HepG2 (cell line): ENCODE measurements at regions not wholly inside any gene's neighbourhood (a gene's known extent, or its start where the extent isn't known, plus 50 kb on each side); places are given as distances from the start of the nearest gene placed in this dataset.

Experiments
- ATAC-seq: fragments of 200-7000 bp; cut with Tn5 transposase; 3 replicates; pipeline ENCODE4 v1.9.1; 2020; ENCODE audit warnings: mild to moderate bottlenecking, moderate library complexity
- BruUV-seq: library from RNA; stranded (reverse); fragments of 400-500 nt; replicated peaks from 2 replicates; lab custom pipeline; 2021; lab: Mats Ljungman, UMichigan
- CTCF ChIA-PET: fragments of 300-600 bp; formaldehyde crosslinking; extraction: SDS; loops from one replicate; lab custom pipeline; 2021; ENCODE audit warnings: low total read pairs, inconsistent platforms, low intra/inter-chr PET ratio; lab: Yijun Ruan, JAX
- POLR2A ChIA-PET: fragments of 350-600 bp; sonication (Branson Sonifier 250); formaldehyde crosslinking; loops from one replicate; lab custom pipeline; 2020; ENCODE audit warnings: antibody characterized with exemption, inconsistent platforms; lab: Yijun Ruan, JAX
- DNase-seq: peaks from one replicate; pipeline ENCODE4 v3.0.0-alpha.2; 2015; ENCODE audit warnings: low spot score
- FAIRE-seq: peaks from 3 replicates; lab custom pipeline; 2011; peaks lifted over from hg19 to GRCh38; lab: Jason Lieb, UNC
- H2AFZ ChIP-seq: one replicate; pipeline ENCODE4 v1.6.1; 2011; ENCODE audit warnings: low read length, inconsistent platforms
- H3K27ac ChIP-seq: fragments of 300-600 bp; 3 replicates; pipeline ENCODE4 v1.8.0; 2011; ENCODE audit warnings: mixed run types, mild to moderate bottlenecking, mixed read lengths, low read length, inconsistent platforms; ENCODE audit not compliant: insufficient read depth; ENCODE audit errors: extremely low read length
- H3K27me3 ChIP-seq, 2 experiments: fragments of 200-600 bp in 1 of 2; 2 replicates in 1 of 2; 3 replicates in 1 of 2; pipeline versions ENCODE4 v1.6.0 to v1.8.0; 2011; ENCODE audit warnings: low read length in 2 of 2, mild to moderate bottlenecking in 2 of 2, moderate library complexity in 2 of 2, inconsistent platforms in 1 of 2; ENCODE audit not compliant: insufficient read depth in 2 of 2, control insufficient read depth in 1 of 2
- H3K36me3 ChIP-seq, 2 experiments: fragments of 200-600 bp in 1 of 2; replicated peaks in 1 of 2; 2 replicates in 1 of 2; 3 replicates in 1 of 2; pipeline versions ENCODE4 v1.5.1 to v1.8.0; 2011; ENCODE audit warnings: low read length in 2 of 2, inconsistent platforms in 1 of 2; ENCODE audit not compliant: insufficient read depth in 2 of 2, control insufficient read depth in 1 of 2
- H3K4me1 ChIP-seq: 2 replicates; pipeline ENCODE4 v1.5.1; 2012; ENCODE audit warnings: low read length, inconsistent platforms; ENCODE audit not compliant: insufficient read depth
- H3K4me2 ChIP-seq: 2 replicates; pipeline ENCODE4 v1.6.0; 2011; ENCODE audit warnings: low read depth, low read length, inconsistent platforms
- H3K4me3 ChIP-seq, 3 experiments: fragments of 200-600 bp in 1 of 3; sonication (generic), shearing (Covaris generic) in 1 of 3; replicated peaks in 1 of 3; 2 replicates each; pipeline ENCODE4 v1.5.1; 2011 to 2016; ENCODE audit warnings: low read length in 3 of 3, inconsistent platforms in 2 of 3, low read depth in 2 of 3, mild to moderate bottlenecking in 2 of 3, control low read depth in 1 of 3, mixed read lengths in 1 of 3; ENCODE audit not compliant: insufficient read depth in 1 of 3
- H3K79me2 ChIP-seq: one replicate; pipeline ENCODE4 v1.6.1; 2011; ENCODE audit warnings: low read length, inconsistent platforms; ENCODE audit not compliant: insufficient read depth
- H3K9ac ChIP-seq: 2 replicates; pipeline ENCODE4 v1.6.0; 2011; ENCODE audit warnings: mild to moderate bottlenecking, low read depth, low read length, inconsistent platforms; ENCODE audit not compliant: insufficient read depth
- H3K9me3 ChIP-seq: 2 replicates; pipeline ENCODE4 v1.5.1; 2012; ENCODE audit warnings: mild to moderate bottlenecking, low read length
- H4K20me1 ChIP-seq: 2 replicates; pipeline ENCODE4 v1.6.0; 2011; ENCODE audit warnings: inconsistent platforms, mild to moderate bottlenecking, low read length, moderate library complexity; ENCODE audit not compliant: insufficient read depth
- CREB1 ChIP-seq, 2 experiments: fragments of 450-650 bp in 1 of 2; IDR thresholded peaks; 2 replicates each; pipeline ENCODE4 v1.6.1; 2016 to 2017; ENCODE audit warnings: control low read depth in 1 of 2, mild to moderate bottlenecking in 1 of 2, missing compliant biosample characterization in 1 of 2, missing genetic modification characterization in 1 of 2
- ELF1 ChIP-seq: sonication (generic); formaldehyde crosslinking; IDR thresholded peaks from 2 replicates; pipeline ENCODE4 v1.4.0; 2020; ENCODE audit warnings: missing genetic modification reagents
- ETS1 ChIP-seq: sonication (generic); formaldehyde crosslinking; IDR thresholded peaks from 2 replicates; pipeline ENCODE4 v1.4.0; 2020; ENCODE audit warnings: missing genetic modification reagents
- HCFC1 ChIP-seq: fragments of 150-350 bp; IDR thresholded peaks from 2 replicates; pipeline ENCODE4 v1.6.1; 2014; ENCODE audit warnings: low read depth, low read length
- MAX ChIP-seq: IDR thresholded peaks from 2 replicates; pipeline ENCODE4 v1.6.1; 2012; ENCODE audit warnings: inconsistent platforms
- NFYB ChIP-seq: sonication (generic); formaldehyde crosslinking; IDR thresholded peaks from 2 replicates; pipeline ENCODE4 v1.4.0; 2020; ENCODE audit warnings: missing genetic modification reagents
- PRDM4 ChIP-seq: sonication (generic); formaldehyde crosslinking; IDR thresholded peaks from 2 replicates; pipeline ENCODE4 v1.9.0; 2021; ENCODE audit warnings: missing genetic modification reagents, borderline replicate concordance
- SNAPC4 ChIP-seq: sonication (generic); formaldehyde crosslinking; IDR thresholded peaks from 2 replicates; pipeline ENCODE4 v1.4.0; 2020; ENCODE audit warnings: mild to moderate bottlenecking, missing genetic modification reagents
- TGIF2 ChIP-seq: IDR thresholded peaks from 2 replicates; pipeline ENCODE4 v1.6.1; 2016; ENCODE audit warnings: control low read depth, missing compliant biosample characterization
- TRIM24 ChIP-seq: sonication (generic); formaldehyde crosslinking; IDR thresholded peaks from 2 replicates; pipeline ENCODE4 v1.8.0; 2022; ENCODE audit warnings: mild to moderate bottlenecking, missing genetic modification reagents
- ZBTB46 ChIP-seq: sonication (generic); formaldehyde crosslinking; IDR thresholded peaks from 2 replicates; pipeline ENCODE4 v1.4.0; 2020; ENCODE audit warnings: mild to moderate bottlenecking, missing genetic modification reagents, borderline replicate concordance
- ZNF20 ChIP-seq: sonication (generic); formaldehyde crosslinking; IDR thresholded peaks from 2 replicates; pipeline ENCODE4 v1.4.0; 2020; ENCODE audit warnings: mild to moderate bottlenecking, moderate library complexity, missing genetic modification reagents
- ZNF350 ChIP-seq: sonication (generic); formaldehyde crosslinking; IDR thresholded peaks from 2 replicates; pipeline ENCODE4 v1.4.0; 2020; ENCODE audit warnings: mild to moderate bottlenecking, low read depth, missing genetic modification reagents, borderline replicate concordance
- ZNF580 ChIP-seq: IDR thresholded peaks from 2 replicates; pipeline ENCODE4 v1.6.1; 2016; ENCODE audit warnings: low read depth, borderline replicate concordance
- WGBS: methylation state at CpG from one replicate; pipeline ENCODE4 v1.1.6; 2017; ENCODE audit warnings: low lambda C conversion rate; 5-methylcytosine and 5-hydroxymethylcytosine counted together
- in situ Hi-C: cut with HindIII; loops from 2 replicates; pipeline ENCODE4 v1.10.0; 2017; ENCODE audit warnings: low pct_unique_long_range_greater_than_20kb; ENCODE audit not compliant: extremely low pct_ligation_motif_present
- intact Hi-C: fragments of 100-400 bp; cut with micrococcal nuclease; formaldehyde crosslinking; loops from one replicate; pipeline ENCODE4 v1.10.0; 2022; ENCODE audit not compliant: unreplicated experiment

- POLR2A ChIA-PET = no interaction called here
- TF ChIP-seq ZNF20 (CRISPR knock-in tag) = no peak
- TF ChIP-seq ZBTB46 (CRISPR knock-in tag) = no peak
- no peak for TF ChIP-seq HCFC1
- no peak for TF ChIP-seq ELF1 (CRISPR knock-in tag)
- TF ChIP-seq PRDM4 = no peak
- TF ChIP-seq ZNF350 (CRISPR knock-in tag) = no peak
- no peak for TF ChIP-seq TRIM24 (CRISPR knock-in tag)
- no peak for TF ChIP-seq CREB1 (IDR thresholded peaks at IDR 0.05)
- TF ChIP-seq CREB1 (CRISPR knock-in tag; IDR thresholded peaks at IDR 0.05) = no peak
- no peak for TF ChIP-seq SNAPC4 (CRISPR knock-in tag)
- TF ChIP-seq ZNF580 (CRISPR knock-in tag) = no peak
- TF ChIP-seq NFYB (CRISPR knock-in tag) = no peak
- TF ChIP-seq TGIF2 (CRISPR knock-in tag) = no peak
- TF ChIP-seq MAX = no peak
- no peak for TF ChIP-seq ETS1 (CRISPR knock-in tag)
Measured at GRCh38 chr5:51091816-51092215, 291.4 kb upstream of the ISL1 start.

More at GRCh38 chr5:51091816-51092215, 291.4 kb upstream of the ISL1 start:
- DNase-seq (no peak), ATAC-seq (no peak), FAIRE-seq (no peak)
- H3K9me3 ChIP-seq = no peaks in the 10 kb centered on the region
- H3K36me3 ChIP-seq = no peaks in the 10 kb centered on the region
- BruUV-seq = no TSS peak
- no peak overlapping the region for H2AFZ ChIP-seq
- no peaks in the 10 kb centered on the region for H4K20me1 ChIP-seq
- 2% methylated on average over 2 of the region's 2 CpGs for WGBS
- no peaks in the 10 kb centered on the region for H3K4me1 ChIP-seq
- H3K4me3 ChIP-seq = no peak overlapping the region
- CTCF ChIA-PET = no interaction called here
- no peaks in the 10 kb centered on the region for H3K27me3 ChIP-seq
- no peak overlapping the region for H3K27ac ChIP-seq
- no peak overlapping the region for H3K4me2 ChIP-seq
- no peak overlapping the region for H3K9ac ChIP-seq
- in situ Hi-C loops (no loop called here), intact Hi-C loops (no loop called here)
- no peaks in the 10 kb centered on the region for H3K79me2 ChIP-seq
